NAMALWA (cell line): ENCODE measurements at regions not wholly inside any gene's neighbourhood (a gene's known extent, or its start where the extent isn't known, plus 50 kb on each side); places are given as distances from the start of the nearest gene placed in this dataset.

Source experiments
- DNase-seq: peaks from one replicate; pipeline ENCODE4 v3.0.0-alpha.2; 2015; ENCODE audit warnings: low spot score

GRCh38 chr4:181416966-181417365, 826.2 kb upstream of the TENM3 start:
- DNase-seq = no peak

GRCh38 chr4:181418496-181418895, 824.7 kb upstream of the TENM3 start:
- no peak for DNase-seq

- no peak for DNase-seq
Observed at GRCh38 chr4:181420950-181421349, 822.3 kb upstream of the TENM3 start.

- DNase-seq = no peak
Observed at GRCh38 chr4:181424362-181425016, 818.7 kb upstream of the TENM3 start.

- no peak for DNase-seq
Observed at GRCh38 chr4:181427076-181427475, 816.1 kb upstream of the TENM3 start.

- DNase-seq = no peak
Observed at GRCh38 chr4:181431006-181431405, 812.2 kb upstream of the TENM3 start.

- DNase-seq = no peak
Observed at GRCh38 chr4:181431661-181432060, 811.5 kb upstream of the TENM3 start.

- no peak for DNase-seq
Observed at GRCh38 chr4:181432335-181432734, 810.9 kb upstream of the TENM3 start.

- no peak for DNase-seq
Observed at GRCh38 chr4:181437895-181438294, 805.3 kb upstream of the TENM3 start.

- DNase-seq = no peak
Observed at GRCh38 chr4:181438641-181439040, 804.6 kb upstream of the TENM3 start.

- no peak for DNase-seq
Observed at GRCh38 chr4:181443021-181443420, 800.2 kb upstream of the TENM3 start.

- DNase-seq = no peak
Observed at GRCh38 chr4:181465826-181466225, 777.4 kb upstream of the TENM3 start.

GRCh38 chr4:181468451-181468850, 774.8 kb upstream of the TENM3 start:
- no peak for DNase-seq

GRCh38 chr4:181470306-181470705, 772.9 kb upstream of the TENM3 start:
- DNase-seq = no peak

- no peak for DNase-seq
Observed at GRCh38 chr4:181475359-181475758, 767.8 kb upstream of the TENM3 start.

- no peak for DNase-seq
Observed at GRCh38 chr4:181475781-181476507, 767.3 kb upstream of the TENM3 start.

GRCh38 chr4:181476508-181476890, 766.7 kb upstream of the TENM3 start:
- no peak for DNase-seq

GRCh38 chr4:181477591-181477990, 765.6 kb upstream of the TENM3 start:
- no peak for DNase-seq

GRCh38 chr4:181478656-181479055, 764.5 kb upstream of the TENM3 start:
- no peak for DNase-seq

GRCh38 chr4:181479141-181479540, 764.1 kb upstream of the TENM3 start:
- no peak for DNase-seq

- no peak for DNase-seq
Observed at GRCh38 chr4:181484396-181484795, 758.8 kb upstream of the TENM3 start.

- DNase-seq = no peak
Observed at GRCh38 chr4:181488926-181489325, 754.3 kb upstream of the TENM3 start.

GRCh38 chr4:181498148-181498547, 745.1 kb upstream of the TENM3 start:
- no peak for DNase-seq

- no peak for DNase-seq
Observed at GRCh38 chr4:181502611-181503010, 740.6 kb upstream of the TENM3 start.
